IPS-18c (cell line): ENCODE measurements at regions not wholly inside any gene's neighbourhood (a gene's known extent, or its start where the extent isn't known, plus 50 kb on each side); places are given as distances from the start of the nearest gene placed in this dataset.

Experiments
- H3K4me3 ChIP-seq: 2 replicates; pipeline ENCODE4 v1.7.0; 2013; ENCODE audit warnings: low read depth, mild to moderate bottlenecking, low read length, moderate library complexity; ENCODE audit not compliant: insufficient read depth
- H3K9me3 ChIP-seq: one replicate; pipeline ENCODE4 v1.6.1; 2013; ENCODE audit warnings: mild to moderate bottlenecking, low read length, moderate library complexity; ENCODE audit not compliant: control insufficient read depth, insufficient read depth

DNA sequence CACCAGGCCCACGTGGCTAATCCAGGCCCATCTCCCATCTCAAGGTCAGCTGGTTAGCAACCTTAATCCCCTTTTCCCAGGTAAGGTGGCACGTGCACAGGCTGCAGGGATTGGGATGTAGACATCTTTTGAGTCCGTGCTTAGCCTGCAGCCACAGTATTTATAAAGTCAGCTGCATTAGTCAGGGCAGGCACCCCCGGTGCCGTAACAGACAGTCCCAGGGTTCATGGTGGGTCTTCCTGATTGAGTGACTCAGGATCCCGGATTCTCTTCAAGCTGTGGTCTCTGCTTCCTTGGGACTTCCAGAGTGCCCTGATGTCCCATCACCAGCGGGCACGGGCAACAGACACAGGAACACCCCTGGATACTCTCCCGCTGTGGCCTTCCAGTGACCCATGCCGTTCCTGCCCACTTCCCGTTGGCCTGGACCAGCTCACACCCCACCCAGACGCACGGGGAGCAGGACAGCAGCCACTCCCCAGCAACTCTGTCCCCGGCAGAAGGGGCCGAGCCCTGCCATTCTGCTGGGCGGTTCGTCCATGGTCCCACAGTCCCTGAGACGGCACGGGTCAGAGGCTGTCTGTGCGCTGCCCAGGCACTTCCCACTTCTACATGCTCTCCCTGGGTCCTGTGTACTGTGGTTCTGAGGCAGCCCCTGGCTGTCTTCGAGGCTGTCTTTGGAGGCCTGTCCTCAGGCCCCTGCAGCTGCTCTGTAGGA, 248.6 kb upstream of the GSE1 start:
- Histone ChIP-seq H3K4me3 (no peak overlapping the region), H3K9me3 (no peaks in the 10 kb centered on the region)

DNA sequence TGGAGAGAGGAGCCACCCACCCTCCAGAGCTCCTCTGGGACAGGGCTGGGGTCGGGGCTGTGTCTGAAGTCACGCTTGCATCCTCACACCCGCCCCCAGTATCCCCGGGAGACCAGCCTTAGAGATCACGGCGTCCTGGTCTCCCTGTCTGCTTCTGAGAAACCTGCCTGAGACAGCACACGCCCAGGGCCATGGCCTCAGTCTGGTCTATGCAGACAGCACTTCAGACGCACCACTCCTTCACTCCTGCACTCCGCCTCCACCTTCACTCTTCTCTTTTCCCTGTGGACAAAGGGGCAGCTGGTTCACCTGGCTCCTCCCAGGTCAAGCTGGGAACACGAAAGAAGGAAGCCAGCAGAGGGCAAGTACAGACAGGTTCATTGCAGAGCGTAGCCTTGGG, 248.0 kb upstream of the GSE1 start:
- H3K4me3 ChIP-seq, result no peak overlapping the region

DNA sequence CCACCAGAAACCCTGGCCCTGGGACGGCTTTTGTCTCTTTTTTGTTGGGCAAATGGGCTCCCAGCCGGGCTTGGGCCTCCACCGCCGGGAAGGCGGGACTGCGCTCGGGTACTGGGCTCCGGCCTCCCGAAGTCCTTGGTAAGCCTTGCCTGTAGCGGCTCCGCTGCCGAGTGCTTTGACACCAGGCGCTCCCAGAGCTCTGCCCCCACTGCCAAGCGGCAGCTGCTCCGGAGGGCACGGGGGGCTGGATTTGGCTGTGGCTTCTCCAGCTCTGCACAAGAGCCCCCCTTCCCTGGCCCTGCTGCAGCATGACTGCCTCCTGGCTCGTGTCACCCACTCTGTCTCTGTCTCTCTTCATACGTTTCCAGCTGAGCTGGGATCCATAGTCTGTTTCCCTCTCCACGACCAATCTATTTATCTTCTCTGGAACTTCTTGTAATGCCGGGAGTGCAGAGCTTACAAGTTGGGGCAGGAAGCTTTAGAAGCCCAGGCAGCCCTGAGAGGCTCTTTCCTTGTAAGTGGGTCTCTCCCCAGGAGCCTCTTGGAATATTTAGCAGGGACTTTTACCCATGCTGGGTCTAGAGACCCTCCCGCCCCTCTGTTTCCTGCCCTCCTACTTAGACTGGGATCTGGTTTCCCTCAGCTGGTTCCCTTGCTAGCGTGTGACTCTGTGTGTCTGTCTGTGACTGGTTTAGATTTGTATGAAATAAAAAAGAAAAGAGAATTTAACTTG, 246.9 kb upstream of the GSE1 start:
- H3K4me3 ChIP-seq, result no peak overlapping the region
- no peaks in the 10 kb centered on the region for H3K9me3 ChIP-seq

More for the DNA sequence above, 248.0 kb upstream of the GSE1 start:
- no peaks in the 10 kb centered on the region for H3K9me3 ChIP-seq

DNA sequence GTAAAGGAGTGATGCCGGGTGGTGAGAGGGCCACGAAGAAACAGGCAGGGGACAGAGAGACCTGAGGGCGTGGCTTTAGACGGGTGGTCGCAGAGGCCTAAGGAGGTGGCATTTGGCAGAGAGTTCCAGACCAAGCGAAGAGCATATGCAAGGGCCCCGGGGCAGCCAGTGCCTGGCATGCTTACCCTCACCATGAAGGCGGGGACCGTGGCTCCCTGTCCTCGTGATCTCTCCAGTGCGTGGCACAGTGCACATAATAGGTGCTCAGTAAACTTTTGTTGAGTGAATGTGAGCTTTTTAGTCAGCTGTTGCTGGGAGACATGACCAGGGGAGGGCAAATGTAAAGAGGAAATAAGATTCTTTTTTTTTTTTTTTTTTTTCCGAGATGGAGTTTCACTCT, 245.6 kb upstream of the GSE1 start:
- Histone ChIP-seq H3K9me3 (no peaks in the 10 kb centered on the region), H3K4me3 (no peak overlapping the region)

DNA sequence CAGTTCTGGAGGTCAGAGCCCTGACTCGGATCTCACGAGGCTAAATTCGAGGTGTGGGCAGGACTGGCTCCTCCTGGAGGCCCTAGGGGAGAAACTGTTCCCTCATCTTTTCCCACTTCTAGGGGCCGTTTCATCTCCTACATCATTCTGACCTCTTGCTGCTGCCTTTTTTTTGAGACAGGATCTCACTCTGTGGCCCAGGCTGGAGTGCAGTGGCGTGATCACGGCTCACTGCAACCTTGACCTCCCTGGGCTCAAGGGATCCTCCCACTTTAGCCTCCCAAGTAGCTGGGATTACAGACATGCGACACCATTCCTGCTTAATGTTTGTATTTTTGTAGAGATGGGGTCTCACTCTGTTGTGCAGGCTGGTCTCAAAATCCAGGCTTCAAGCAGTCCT, 244.1 kb upstream of the GSE1 start:
- Histone ChIP-seq H3K9me3 (no peaks in the 10 kb centered on the region), H3K4me3 (no peak overlapping the region)

DNA sequence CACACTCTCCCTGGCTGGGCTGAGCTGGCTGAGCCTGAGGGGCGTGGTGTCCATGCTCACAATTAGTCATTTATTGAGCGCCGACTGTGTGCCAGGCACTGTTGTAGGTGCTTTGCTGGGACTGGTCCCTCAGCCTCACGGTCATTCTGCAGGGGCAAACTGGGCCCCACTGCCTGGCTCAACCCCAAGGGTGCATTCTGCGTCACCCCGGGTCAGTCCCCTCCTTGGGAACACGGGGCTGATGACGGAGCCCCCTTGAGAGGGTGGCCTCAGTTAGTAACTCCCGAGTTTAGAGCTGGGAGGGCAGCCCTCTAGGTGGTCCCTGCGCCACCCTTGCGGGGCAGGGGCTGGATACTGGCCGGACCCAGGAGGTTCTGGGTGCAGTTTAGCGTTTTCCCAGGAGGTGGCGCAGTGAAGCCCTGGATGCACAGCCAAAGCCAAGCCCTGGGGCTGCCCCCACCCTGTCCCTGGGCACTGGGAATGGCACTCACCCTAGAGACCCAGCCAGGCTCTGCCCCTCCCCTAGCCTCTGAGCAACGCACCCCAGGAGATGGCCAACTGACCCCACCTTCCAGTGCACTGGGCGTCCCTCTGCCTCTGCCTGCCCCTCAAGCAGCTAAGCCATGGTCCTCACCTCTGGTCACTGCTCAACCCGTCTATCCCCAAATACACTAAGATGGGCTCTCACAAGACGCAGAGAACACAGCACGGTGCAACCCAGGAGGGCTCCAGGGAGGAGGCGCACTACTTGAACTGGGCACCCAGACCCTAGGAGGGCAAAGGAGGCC, 243.2 kb upstream of the GSE1 start:
- no peak overlapping the region for H3K4me3 ChIP-seq
- no peaks in the 10 kb centered on the region for H3K9me3 ChIP-seq

DNA sequence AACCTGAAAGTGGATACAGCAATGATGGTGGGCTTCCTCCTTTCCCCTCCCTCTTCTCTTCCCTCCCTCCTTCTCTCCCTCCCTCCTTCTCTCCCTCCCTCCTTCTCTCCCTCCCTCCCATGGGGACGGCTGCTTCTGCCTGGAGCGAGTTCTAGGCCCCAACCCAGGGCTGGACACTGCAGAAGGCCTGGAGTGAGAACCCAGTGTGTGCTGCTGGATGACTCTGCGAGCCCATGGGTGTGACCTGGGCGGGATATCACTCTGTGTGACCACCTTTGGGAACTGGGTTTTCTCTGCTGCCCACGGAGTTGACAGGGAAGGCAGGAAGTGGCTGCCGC, 242.6 kb upstream of the GSE1 start:
- Histone ChIP-seq H3K9me3 (no peaks in the 10 kb centered on the region), H3K4me3 (no peak overlapping the region)

DNA sequence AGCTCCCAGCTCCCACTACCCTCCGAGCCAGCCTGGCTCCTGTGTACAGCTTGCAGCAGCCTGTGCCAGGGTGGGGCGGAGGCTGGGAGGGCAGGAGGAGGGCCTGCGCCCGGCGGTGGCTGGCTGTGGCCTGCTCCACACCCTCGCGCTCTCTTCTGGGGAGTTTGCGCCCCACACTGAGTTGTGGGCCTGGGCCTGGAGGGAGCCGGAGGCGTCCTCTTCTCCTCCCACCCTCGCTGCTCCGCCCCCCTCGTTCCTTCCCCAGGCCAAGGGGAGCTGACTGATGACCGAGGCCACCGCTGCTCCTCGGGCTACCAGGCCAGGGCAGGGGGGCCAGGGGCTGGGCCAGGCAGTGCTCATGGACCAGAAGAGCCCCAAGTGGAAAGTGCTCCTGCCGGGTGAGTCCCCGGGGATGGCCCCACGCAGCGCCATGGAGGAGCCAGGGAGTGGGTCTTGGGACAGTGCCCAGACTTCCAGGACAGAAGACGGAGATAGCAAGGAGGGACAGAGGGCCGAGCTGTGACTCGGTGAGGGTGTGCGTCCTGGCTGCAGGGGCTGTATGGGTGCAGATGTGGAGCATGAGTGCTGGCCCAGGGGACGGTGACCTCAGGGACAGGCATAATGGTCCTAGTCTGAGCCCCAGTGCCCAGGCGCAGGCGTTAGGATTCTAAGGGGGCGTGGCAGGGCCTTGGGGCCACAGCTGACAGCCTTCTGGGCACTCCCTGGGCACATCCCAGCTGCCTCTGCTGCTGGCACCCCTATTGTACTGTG, 242.1 kb upstream of the GSE1 start:
- no peaks in the 10 kb centered on the region for H3K9me3 ChIP-seq
- no peak overlapping the region for H3K4me3 ChIP-seq

DNA sequence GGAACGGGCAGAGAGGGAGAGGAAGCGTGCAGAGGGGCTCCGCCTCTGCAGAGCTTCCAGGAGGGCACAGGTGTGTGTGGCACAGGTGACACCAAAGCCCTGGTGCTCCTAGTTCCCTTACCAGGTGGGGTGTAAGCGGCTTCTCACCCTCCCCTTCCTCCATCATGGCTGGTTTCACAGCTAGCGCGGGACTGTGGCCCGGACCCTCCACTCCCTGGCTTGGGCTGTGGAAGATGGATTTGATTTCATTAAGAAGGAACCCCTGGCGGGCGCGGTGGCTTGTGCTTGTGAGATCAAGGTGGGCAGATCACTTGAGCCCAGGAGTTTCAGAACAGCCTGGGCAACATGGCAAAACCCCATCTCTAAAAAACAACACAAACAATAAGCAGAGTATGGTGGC, 241.2 kb upstream of the GSE1 start:
- no peaks in the 10 kb centered on the region for H3K9me3 ChIP-seq

DNA sequence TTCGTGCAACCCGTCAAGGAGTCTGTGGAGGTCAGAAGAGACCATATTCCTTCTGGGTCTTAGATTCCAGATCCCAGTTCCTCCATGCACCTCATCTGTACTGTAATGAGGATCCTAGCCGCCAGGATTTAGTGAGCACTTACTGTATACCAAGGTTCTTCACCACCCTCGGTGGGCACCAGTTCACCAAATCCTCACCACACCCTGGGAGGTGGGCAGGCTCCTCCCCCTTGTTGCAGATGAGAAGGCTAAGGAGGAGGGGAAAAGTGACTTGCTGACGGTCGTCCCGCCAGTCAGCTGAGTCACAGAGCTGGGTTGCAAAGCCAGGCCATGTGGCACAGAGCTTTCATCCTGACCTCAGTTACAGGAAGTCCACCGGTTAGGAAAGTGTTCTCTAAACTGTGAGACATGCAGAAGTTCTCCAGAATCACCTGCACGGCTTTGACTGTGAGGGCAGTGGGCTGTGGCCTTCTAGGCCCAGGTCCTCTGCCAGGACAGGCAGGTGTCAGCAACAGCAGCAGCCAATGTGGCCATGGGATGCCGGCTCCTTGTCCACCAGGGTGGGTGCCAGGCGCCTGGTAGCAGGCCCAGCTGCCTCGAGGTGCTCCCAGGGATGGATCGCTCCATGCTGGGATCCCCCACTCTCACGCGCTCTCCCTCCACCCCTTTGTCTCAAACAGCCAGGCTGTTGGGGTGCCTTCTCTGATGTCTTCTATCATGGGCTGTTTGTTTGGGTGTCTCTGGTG, 240.3 kb upstream of the GSE1 start:
- Histone ChIP-seq H3K9me3 (no peaks in the 10 kb centered on the region), H3K4me3 (no peak overlapping the region)

More for the DNA sequence above, 241.2 kb upstream of the GSE1 start:
- no peak overlapping the region for H3K4me3 ChIP-seq

DNA sequence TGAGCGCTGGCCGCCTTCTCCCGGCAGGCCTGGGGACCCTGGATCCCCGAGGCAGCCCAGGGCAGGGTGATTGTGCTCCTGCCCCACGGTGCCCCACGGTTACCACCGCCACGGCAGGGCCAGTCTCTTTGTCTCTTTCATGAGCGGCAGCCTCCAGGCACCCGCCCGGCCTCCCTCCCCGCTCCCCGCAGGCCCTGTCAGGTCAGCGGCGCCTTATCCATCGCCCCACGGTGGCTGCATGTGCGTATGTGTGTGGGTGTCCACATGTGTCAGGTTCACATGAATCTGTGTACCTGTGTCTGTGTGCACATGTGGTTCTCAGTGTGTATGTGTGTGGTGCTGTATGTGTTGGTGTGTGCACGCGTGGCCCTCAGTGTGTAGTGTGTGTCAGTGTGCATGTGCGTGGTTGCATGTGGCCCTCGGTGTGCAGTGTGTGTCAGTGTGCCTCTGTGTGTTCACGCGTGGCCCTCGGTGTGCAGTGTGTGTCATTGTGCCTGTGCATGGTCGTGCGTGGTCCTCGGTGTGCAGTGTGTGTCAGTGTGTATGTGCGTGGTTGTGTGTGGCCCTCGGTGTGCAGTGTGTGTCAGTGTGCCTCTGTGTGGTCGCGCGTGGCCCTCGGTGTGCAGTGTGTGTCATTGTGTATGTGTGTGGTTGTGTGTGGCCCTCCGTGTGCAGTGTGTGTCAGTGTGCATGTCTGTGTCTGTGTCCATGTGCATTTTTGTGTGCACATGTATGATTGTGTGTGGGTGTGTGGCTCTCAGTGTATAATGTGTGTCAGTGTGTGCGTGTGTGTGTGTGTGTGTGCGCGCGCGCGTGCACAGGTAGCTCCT, 239.2 kb upstream of the GSE1 start:
- Histone ChIP-seq H3K9me3 (no peaks in the 10 kb centered on the region), H3K4me3 (no peak overlapping the region)

DNA sequence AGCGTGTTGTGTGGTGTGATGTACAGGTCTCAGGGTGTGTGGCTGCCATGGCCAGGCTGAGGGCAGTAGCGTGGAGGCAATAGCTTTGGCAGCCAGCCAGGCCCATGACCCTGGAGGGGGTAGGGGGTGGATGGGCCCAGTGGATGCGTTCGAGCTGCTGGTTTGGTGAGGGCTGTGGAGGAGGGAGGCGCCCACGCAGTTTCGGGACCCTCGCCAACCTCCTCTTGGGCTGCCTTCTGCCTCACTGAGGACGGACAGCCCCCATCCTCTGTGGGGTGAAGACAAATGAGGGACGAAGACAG, 238.6 kb upstream of the GSE1 start:
- Histone ChIP-seq H3K4me3 (no peak overlapping the region), H3K9me3 (no peaks in the 10 kb centered on the region)

DNA sequence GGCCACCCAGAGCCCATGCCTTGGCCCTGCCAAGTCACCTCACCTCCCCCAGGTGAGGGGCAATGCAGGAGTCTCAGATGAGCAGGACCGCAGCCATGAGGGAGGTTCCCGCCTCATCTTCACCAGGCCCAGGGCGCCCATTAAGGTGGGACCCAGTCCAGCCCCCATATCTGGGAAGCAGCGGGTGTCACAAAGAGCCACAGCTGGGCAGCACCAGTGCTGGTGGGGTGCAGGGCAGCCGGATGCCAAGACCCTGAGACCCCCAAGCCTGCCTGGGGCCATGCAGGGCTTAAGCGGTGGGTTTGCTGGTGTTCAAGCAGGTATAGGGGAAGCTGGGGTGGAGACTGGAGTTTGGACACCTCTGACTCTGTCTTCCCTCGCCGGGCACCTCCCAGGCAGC, 237.8 kb upstream of the GSE1 start:
- Histone ChIP-seq H3K9me3 (no peaks in the 10 kb centered on the region), H3K4me3 (no peak overlapping the region)

DNA sequence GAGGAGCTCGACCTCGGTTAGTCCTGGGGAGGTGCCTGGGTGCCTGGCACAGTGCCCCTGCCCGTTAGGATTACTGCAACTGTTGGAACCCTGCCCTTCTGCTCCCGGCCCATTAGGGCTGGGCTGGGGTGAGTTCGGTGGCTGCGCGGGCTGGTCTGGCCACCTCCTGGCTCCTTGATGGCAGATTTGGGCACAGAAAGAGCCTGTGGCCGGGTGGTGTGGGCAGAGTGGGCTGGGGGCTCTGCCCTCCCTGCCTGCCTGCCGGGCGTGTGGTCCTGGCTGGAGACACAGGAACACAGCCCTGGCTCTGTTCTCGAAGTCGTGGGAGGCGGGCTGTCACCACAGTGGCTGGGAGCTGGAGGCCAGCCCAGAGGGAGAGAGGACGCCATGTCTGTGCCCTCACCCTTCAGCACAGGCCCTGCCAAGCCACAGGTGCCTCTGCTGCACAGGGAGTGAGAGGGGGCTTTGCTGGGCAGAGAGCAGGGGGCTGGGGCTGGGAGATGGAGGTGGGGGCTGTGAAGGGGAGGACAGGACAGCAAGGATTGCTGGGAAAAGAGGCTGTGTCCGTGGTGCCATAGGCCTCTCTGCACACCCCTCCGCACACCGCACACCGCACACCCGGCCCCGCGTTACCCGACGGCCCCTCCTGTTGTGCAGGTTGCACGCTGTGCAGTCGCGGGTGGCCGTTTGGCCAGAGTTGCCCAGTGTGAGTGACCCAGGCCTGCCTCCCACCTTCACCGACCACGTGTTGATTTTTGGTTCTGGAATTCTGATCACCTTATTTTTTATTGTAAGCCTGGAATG, 236.6 kb upstream of the GSE1 start:
- H3K9me3 ChIP-seq, result no peaks in the 10 kb centered on the region
- H3K4me3 ChIP-seq, result no peak overlapping the region

DNA sequence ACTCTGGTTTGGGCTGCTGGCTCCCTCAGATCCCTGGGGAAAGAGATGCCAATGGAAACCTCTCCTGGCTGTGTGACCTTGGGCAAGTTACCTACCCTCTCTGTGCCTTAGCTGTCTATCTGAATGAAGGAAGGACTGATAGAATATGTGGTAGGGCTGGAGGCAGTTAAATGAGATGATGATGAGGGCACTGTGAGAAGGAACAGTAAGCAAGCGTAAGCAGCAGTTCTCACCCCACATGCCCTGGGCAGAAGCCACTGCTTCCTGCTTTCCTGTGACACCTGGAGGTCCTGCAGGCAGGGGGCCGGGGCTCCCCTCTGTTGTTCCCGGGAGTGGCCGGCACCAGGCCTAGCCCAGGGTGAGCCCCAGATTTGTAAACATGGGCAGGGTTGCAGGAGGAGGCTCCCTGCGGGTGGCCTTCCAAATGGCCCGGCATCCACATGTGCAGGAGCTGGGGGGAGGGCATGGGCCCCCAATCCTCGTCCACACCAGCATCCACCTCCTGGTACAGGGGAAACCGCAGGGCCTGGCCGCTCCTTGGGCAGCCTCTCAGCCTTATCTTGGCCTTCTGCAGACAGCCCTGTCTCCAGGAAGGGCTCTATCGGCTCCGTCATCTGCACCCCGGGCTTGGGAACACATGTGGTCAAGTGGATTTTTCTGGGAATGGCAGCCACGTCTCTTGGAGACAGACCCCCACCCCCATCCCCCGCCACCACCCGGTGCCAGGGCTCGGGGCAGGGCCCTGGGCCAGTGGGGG, 235.6 kb upstream of the GSE1 start:
- Histone ChIP-seq H3K4me3 (no peak overlapping the region), H3K9me3 (no peaks in the 10 kb centered on the region)
